HEK293 (cell line): ENCODE measurements at regions not wholly inside any gene's neighbourhood (a gene's known extent, or its start where the extent isn't known, plus 50 kb on each side); places are given as distances from the start of the nearest gene placed in this dataset.

Experiments
- CTCF ChIA-PET: fragments of 350-600 bp; formaldehyde crosslinking; extraction: SDS; loops from one replicate; lab custom pipeline; 2021; ENCODE audit warnings: antibody characterized with exemption; lab: Yijun Ruan, JAX
- POLR2A ChIA-PET: fragments of 300-600 bp; formaldehyde crosslinking; extraction: SDS; loops from one replicate; lab custom pipeline; 2020; ENCODE audit warnings: antibody characterized with exemption, inconsistent platforms; lab: Yijun Ruan, JAX
- H3K27ac ChIP-seq: fragments of 200-500 bp; sonication (Bioruptor generic); 2 replicates; pipeline ENCODE4 v1.5.1; 2014; ENCODE audit warnings: low read depth, low read length, control low read depth, inconsistent platforms; ENCODE audit errors: extremely low read depth
- H3K36me3 ChIP-seq, 2 experiments: fragments of 200-500 bp in 1 of 2; sonication (Bioruptor generic) in 1 of 2; 1 replicate in 1 of 2; 2 replicates in 1 of 2; pipeline ENCODE4 v1.5.1; 2014 to 2017; ENCODE audit warnings: inconsistent platforms in 2 of 2, low read length in 2 of 2; ENCODE audit not compliant: control insufficient read depth in 2 of 2, insufficient read depth in 1 of 2
- H3K4me1 ChIP-seq: fragments of 200-500 bp; sonication (Bioruptor generic); 2 replicates; pipeline ENCODE4 v1.5.1; 2014; ENCODE audit warnings: mild to moderate bottlenecking, low read length, inconsistent platforms; ENCODE audit not compliant: control insufficient read depth, insufficient read depth
- H3K4me3 ChIP-seq: 2 replicates; pipeline ENCODE4 v1.5.1; 2011; ENCODE audit warnings: low read depth, mild to moderate bottlenecking, control low read depth, low read length, moderate library complexity
- H3K9me3 ChIP-seq: fragments of 200-500 bp; sonication (Bioruptor generic); 2 replicates; pipeline ENCODE4 v1.5.1; 2014; ENCODE audit warnings: low read depth, low read length, inconsistent platforms; ENCODE audit not compliant: control insufficient read depth, insufficient read depth
- GLIS2 ChIP-seq: fragments of 450-650 bp; formaldehyde crosslinking; IDR thresholded peaks from 2 replicates; pipeline ENCODE4 v1.5.1; 2016; ENCODE audit warnings: missing biosample characterization, missing genetic modification characterization
- KLF16 ChIP-seq: fragments of 450-650 bp; formaldehyde crosslinking; IDR thresholded peaks from 2 replicates; pipeline ENCODE4 v1.5.1; 2017; ENCODE audit warnings: missing biosample characterization, missing genetic modification characterization
- SP7 ChIP-seq: fragments of 450-650 bp; formaldehyde crosslinking; IDR thresholded peaks from 2 replicates; pipeline ENCODE4 v1.5.1; 2016; ENCODE audit warnings: missing biosample characterization, missing genetic modification characterization
- ZNF10 ChIP-seq: fragments of 450-650 bp; formaldehyde crosslinking; IDR thresholded peaks from 2 replicates; pipeline ENCODE4 v1.5.1; 2017; ENCODE audit warnings: missing biosample characterization, missing genetic modification characterization
- ZNF2 ChIP-seq: fragments of 450-650 bp; formaldehyde crosslinking; IDR thresholded peaks from 2 replicates; pipeline ENCODE4 v1.5.1; 2016; ENCODE audit warnings: missing biosample characterization, missing genetic modification characterization
- ZNF211 ChIP-seq: fragments of 450-650 bp; formaldehyde crosslinking; IDR thresholded peaks from 2 replicates; pipeline ENCODE4 v1.5.1; 2016; ENCODE audit warnings: low read depth, missing biosample characterization, missing genetic modification characterization
- ZNF214 ChIP-seq: fragments of 450-650 bp; formaldehyde crosslinking; IDR thresholded peaks from 2 replicates; pipeline ENCODE4 v1.5.1; 2017; ENCODE audit warnings: missing biosample characterization, mild to moderate bottlenecking, missing genetic modification characterization, borderline replicate concordance
- ZNF248 ChIP-seq: fragments of 450-650 bp; formaldehyde crosslinking; IDR thresholded peaks from 2 replicates; pipeline ENCODE4 v1.5.1; 2017; ENCODE audit warnings: missing biosample characterization, missing genetic modification characterization
- ZNF354C ChIP-seq: fragments of 450-650 bp; formaldehyde crosslinking; IDR thresholded peaks from 2 replicates; pipeline ENCODE4 v1.5.1; 2016; ENCODE audit warnings: missing biosample characterization, missing genetic modification characterization, low read depth, borderline replicate concordance
- ZNF416 ChIP-seq: fragments of 450-650 bp; formaldehyde crosslinking; IDR thresholded peaks from 2 replicates; pipeline ENCODE4 v1.5.1; 2016; ENCODE audit warnings: missing biosample characterization, missing genetic modification characterization
- ZNF501 ChIP-seq: fragments of 450-650 bp; formaldehyde crosslinking; IDR thresholded peaks from 2 replicates; pipeline ENCODE4 v1.5.1; 2016; ENCODE audit warnings: missing biosample characterization, missing genetic modification characterization
- ZNF530 ChIP-seq: fragments of 450-650 bp; formaldehyde crosslinking; IDR thresholded peaks from 2 replicates; pipeline ENCODE4 v1.5.1; 2016; ENCODE audit warnings: low read depth, missing biosample characterization, missing genetic modification characterization
- ZNF549 ChIP-seq: fragments of 450-650 bp; IDR thresholded peaks from 2 replicates; pipeline ENCODE4 v1.5.1; 2018; ENCODE audit warnings: missing biosample characterization, missing genetic modification characterization, mild to moderate bottlenecking, inconsistent platforms, moderate library complexity
- ZNF623 ChIP-seq: fragments of 450-650 bp; formaldehyde crosslinking; IDR thresholded peaks from 2 replicates; pipeline ENCODE4 v1.5.1; 2016; ENCODE audit warnings: missing biosample characterization, missing genetic modification characterization
- ZNF76 ChIP-seq: fragments of 450-650 bp; formaldehyde crosslinking; IDR thresholded peaks from 2 replicates; pipeline ENCODE4; 2016; ENCODE audit warnings: low read depth, missing biosample characterization, missing genetic modification characterization, borderline replicate concordance
- ZNF791 ChIP-seq: fragments of 450-650 bp; formaldehyde crosslinking; IDR thresholded peaks from 2 replicates; pipeline ENCODE4 v1.5.1; 2016; ENCODE audit warnings: missing biosample characterization, missing genetic modification characterization
- TF ChIP-seq, protein P1 (sequence below): fragments of 450-650 bp; formaldehyde crosslinking; IDR thresholded peaks from 2 replicates; pipeline ENCODE4 v1.5.1; 2016; ENCODE audit warnings: missing biosample characterization, missing genetic modification characterization
- TF ChIP-seq, protein P2 (sequence below): fragments of 450-650 bp; formaldehyde crosslinking; IDR thresholded peaks from 2 replicates; pipeline ENCODE4 v1.5.1; 2017; ENCODE audit warnings: missing biosample characterization, missing genetic modification characterization
- TF ChIP-seq, protein P3 (sequence below): fragments of 450-650 bp; formaldehyde crosslinking; IDR thresholded peaks from 2 replicates; pipeline ENCODE4 v1.5.1; 2016; ENCODE audit warnings: missing biosample characterization, missing genetic modification characterization
- TF ChIP-seq, protein P4 (sequence below): fragments of 450-650 bp; formaldehyde crosslinking; conservative IDR thresholded peaks from 2 replicates; pipeline ENCODE4 v1.5.1; 2016; ENCODE audit warnings: low read depth, missing biosample characterization, missing genetic modification characterization

DNA sequence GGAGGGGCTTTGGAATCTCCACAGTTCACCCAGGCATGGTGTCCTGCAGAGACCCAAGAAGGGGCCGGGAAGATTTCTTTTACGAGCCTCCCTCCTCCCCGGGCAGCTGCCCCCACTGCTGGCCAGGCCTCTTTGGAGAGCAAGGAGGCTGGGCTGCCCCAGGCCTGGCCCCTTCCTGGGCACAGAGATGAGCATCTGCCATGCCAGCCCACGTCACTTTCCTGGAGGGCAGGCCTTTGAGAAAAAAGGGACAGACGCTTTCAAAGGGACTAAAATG, 60.5 kb upstream of the FGF3 start (continued):
- TF ChIP-seq, protein P1, sequence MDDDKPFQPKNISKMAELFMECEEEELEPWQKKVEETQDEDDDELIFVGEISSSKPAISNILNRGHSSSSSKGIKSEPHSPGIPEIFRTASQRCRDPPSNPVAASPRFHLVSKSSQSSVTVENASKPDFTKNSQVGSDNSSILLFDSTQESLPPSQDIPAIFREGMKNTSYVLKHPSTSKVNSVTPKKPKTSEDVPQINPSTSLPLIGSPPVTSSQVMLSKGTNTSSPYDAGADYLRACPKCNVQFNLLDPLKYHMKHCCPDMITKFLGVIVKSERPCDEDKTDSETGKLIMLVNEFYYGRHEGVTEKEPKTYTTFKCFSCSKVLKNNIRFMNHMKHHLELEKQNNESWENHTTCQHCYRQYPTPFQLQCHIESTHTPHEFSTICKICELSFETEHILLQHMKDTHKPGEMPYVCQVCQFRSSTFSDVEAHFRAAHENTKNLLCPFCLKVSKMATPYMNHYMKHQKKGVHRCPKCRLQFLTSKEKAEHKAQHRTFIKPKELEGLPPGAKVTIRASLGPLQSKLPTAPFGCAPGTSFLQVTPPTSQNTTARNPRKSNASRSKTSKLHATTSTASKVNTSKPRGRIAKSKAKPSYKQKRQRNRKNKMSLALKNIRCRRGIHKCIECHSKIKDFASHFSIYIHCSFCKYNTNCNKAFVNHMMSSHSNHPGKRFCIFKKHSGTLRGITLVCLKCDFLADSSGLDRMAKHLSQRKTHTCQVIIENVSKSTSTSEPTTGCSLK (tag by site-specific recombination): no peak
- no peak for TF ChIP-seq KLF16 (tag by site-specific recombination)
- TF ChIP-seq ZNF501: no peak
- no peak for TF ChIP-seq ZNF354C (tag by site-specific recombination)
- no peak for TF ChIP-seq GLIS2
- TF ChIP-seq ZNF248: no peak
- TF ChIP-seq ZNF623 (tag by site-specific recombination): no peak
- TF ChIP-seq ZNF76 (tag by site-specific recombination): no peak
- TF ChIP-seq ZNF2 (tag by site-specific recombination): no peak

DNA sequence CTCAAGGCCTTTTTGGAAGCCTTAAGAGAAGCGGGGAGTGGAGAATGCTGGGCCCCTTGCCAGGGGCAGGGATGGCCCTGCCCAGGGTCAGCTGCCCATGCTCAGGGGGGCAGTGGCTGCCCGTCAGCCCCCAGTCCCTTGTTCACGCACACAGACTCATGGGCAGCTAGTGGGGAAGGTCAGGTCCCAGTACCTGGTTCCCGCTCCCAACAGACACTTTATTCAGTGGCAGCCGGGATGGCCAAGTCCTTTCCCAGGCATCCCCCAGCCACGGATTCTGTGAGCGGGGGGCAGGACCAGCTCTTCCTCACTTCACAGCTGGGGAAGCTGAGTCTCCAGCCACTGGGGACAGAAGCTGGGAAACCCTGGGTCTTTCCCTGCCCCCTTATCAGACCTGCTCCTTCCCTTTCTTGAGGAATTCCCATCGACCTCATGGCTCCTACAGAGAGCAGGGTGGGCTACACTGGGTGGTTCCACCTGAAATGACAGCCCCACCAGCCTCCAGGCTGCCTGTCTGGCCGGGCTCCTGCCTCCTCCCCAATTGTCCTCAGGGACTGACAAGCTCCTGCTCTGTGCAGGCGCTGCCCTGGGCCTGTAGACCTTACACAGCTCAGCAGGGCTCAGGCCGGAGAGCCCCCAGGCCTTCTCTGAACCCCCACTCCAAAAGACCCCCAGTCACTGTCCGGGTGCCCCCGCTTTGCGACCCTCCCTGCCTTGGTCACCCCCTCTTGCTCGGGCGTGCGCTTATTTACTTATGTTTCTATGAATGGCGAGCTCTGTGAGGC, 61.0 kb upstream of the FGF3 start:
- Histone ChIP-seq H3K36me3 (no peaks in the 10 kb centered on the region), H3K4me1 (no peaks in the 10 kb centered on the region), H3K4me3 (no peak overlapping the region), H3K9me3 (no peaks in the 10 kb centered on the region), H3K27ac (no peak overlapping the region)
- CTCF ChIA-PET: interaction anchor here (0.5 kb wide), 1 partner anchor 201 kb away, joined by 3 read pairs; no protein-coding TSS in a partner anchor
- POLR2A ChIA-PET: no interaction called here
- TF ChIP-seq, protein P2, sequence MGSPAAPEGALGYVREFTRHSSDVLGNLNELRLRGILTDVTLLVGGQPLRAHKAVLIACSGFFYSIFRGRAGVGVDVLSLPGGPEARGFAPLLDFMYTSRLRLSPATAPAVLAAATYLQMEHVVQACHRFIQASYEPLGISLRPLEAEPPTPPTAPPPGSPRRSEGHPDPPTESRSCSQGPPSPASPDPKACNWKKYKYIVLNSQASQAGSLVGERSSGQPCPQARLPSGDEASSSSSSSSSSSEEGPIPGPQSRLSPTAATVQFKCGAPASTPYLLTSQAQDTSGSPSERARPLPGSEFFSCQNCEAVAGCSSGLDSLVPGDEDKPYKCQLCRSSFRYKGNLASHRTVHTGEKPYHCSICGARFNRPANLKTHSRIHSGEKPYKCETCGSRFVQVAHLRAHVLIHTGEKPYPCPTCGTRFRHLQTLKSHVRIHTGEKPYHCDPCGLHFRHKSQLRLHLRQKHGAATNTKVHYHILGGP: no peak
- TF ChIP-seq ZNF549 (tag by site-specific recombination) (no peak), ZNF416 (tag by site-specific recombination) (no peak), ZNF791 (no peak), ZNF10 (tag by site-specific recombination) (no peak), ZNF211 (tag by site-specific recombination) (no peak), ZNF214 (tag by site-specific recombination) (no peak), GLIS2 (no peak), SP7 (tag by site-specific recombination) (no peak), ZNF530 (no peak)
- TF ChIP-seq, protein P3, sequence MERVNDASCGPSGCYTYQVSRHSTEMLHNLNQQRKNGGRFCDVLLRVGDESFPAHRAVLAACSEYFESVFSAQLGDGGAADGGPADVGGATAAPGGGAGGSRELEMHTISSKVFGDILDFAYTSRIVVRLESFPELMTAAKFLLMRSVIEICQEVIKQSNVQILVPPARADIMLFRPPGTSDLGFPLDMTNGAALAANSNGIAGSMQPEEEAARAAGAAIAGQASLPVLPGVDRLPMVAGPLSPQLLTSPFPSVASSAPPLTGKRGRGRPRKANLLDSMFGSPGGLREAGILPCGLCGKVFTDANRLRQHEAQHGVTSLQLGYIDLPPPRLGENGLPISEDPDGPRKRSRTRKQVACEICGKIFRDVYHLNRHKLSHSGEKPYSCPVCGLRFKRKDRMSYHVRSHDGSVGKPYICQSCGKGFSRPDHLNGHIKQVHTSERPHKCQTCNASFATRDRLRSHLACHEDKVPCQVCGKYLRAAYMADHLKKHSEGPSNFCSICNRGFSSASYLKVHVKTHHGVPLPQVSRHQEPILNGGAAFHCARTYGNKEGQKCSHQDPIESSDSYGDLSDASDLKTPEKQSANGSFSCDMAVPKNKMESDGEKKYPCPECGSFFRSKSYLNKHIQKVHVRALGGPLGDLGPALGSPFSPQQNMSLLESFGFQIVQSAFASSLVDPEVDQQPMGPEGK (tag by site-specific recombination): no peak
- TF ChIP-seq, protein P4, sequence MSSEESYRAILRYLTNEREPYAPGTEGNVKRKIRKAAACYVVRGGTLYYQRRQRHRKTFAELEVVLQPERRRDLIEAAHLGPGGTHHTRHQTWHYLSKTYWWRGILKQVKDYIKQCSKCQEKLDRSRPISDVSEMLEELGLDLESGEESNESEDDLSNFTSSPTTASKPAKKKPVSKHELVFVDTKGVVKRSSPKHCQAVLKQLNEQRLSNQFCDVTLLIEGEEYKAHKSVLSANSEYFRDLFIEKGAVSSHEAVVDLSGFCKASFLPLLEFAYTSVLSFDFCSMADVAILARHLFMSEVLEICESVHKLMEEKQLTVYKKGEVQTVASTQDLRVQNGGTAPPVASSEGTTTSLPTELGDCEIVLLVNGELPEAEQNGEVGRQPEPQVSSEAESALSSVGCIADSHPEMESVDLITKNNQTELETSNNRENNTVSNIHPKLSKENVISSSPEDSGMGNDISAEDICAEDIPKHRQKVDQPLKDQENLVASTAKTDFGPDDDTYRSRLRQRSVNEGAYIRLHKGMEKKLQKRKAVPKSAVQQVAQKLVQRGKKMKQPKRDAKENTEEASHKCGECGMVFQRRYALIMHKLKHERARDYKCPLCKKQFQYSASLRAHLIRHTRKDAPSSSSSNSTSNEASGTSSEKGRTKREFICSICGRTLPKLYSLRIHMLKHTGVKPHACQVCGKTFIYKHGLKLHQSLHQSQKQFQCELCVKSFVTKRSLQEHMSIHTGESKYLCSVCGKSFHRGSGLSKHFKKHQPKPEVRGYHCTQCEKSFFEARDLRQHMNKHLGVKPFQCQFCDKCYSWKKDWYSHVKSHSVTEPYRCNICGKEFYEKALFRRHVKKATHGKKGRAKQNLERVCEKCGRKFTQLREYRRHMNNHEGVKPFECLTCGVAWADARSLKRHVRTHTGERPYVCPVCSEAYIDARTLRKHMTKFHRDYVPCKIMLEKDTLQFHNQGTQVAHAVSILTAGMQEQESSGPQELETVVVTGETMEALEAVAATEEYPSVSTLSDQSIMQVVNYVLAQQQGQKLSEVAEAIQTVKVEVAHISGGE (tag by site-specific recombination): no peak
